NCI-H345 treated with DMSO at 0.1 percent for 48 hours (cell line): ENCODE measurements at regions not wholly inside any gene's neighbourhood (a gene's known extent, or its start where the extent isn't known, plus 50 kb on each side); places are given as distances from the start of the nearest gene placed in this dataset.
A peak's percentile ranks its signal among the peaks of the same experiment; 100 is the strongest.
"Not testable (repeated sequence)": the region's sequence is repeated elsewhere in the genome, so short reads cannot be mapped to it uniquely, and the experiment has no call there.

Experiments
- DNase-seq: peaks from one replicate; lab custom pipeline; 2025; ENCODE audit not compliant: unreplicated experiment; lab: John Stamatoyannopoulos, UW

DNA sequence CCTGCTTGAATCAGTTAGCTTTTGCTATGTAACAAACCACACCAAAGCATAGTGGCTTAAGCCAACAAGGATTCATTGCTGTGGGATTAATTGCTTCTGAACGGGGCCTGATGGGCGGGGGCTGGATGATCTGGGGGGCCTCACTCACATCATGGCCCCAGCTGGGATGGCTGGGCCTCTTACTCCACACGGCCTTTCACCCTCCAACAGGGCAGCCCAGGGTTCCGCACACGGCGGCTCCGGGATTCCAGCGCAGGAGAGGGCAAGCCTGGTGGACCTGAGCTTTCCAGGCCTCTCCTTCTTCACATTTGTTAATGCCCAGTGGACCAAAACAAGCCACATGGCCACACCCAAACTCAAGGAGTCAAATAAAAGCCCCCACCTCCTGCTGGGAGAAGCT is 86.3 kb upstream of the PHLPP1 start:
- no peak for DNase-seq

DNA sequence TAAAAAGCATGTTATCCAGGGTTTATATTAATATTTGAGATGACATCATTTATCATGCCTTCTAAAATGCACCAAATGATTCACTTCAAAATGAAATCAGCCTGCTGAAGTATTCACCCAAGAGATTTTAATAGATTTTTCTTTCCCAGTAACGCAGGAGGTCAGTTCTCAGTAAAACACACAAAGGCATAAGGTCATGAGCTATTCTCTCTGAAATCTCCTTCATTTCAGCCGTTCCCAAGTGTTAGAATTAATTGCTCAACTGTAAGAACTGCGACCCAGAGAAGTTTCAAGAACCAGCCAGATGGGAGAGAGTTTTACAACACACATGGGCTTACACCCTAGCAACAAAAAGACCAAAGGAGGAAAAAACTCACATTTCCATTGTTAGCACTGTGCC is 84.2 kb upstream of the PHLPP1 start:
- no peak for DNase-seq

- no peak for DNase-seq
These were observed 82.4 kb upstream of the PHLPP1 start for GRCh38 chr18:62632788-62633455.

DNA sequence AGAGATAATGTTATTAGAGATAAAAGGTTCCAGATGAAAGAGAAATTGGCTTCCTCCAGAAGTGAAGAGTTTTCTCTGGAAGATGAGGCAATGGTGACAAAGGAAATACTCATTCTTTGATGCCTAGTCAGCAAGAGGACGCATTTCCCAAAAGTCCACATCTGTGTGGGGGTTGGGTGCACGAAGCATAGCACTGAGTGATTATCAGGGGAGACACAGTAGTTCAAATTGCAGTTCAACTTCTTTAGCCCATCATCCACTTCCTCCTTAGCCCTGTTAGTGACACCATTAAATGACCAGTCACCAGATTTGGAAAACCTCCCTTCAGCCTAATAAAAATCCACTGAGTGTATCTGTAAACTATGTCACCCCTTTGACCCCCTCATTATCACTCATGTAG is 80.9 kb upstream of the PHLPP1 start:
- no peak for DNase-seq

DNA sequence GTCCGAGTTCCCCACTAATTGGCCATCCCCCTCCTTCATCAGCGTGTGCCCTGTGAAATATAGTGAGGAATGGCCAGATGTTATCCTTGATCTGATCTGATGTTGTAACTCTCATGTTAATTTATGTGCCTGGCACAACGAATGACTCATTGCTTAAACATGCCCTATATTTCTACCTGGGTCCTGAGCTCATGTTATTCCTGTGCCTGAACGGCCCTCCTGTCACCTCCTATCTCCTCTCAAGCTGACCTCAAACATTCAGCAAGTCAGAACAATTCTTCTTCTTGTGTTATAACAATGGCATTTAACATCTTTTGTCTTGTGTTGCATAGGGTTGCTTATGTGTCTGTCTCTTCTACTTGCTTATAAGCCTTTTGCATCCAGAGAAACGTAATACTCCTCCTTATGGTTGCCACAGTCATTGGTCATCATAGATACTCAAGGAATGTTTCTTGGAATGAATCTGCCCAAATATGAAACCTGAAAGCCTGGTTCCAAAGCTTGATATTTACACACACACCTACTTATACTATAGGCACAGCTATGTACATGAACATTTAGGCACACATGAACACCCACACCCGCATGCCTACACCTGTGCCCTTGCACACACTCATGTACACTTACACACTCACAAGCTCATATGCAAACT is 80.2 kb upstream of the PHLPP1 start:
- no peak for DNase-seq

DNA sequence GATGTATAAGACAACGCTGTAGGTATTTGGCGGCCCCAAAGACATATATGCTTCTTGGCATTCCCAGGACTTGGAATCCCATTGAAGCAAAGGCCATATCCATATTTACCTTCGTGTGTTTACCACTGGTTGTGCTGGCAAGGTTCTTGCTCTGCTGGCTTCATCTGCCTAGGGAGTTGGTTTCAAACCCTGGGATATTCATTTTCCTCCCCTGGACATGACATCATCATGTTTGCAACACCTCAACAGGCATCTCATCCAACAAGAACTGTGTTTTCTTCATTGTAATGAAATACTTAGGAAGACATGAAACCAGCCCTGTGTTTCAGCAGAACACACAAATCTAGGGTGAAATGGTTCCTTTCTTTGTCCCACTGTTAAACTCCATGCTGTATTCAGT is 77.9 kb upstream of the PHLPP1 start:
- DNase-seq, result no peak

DNA sequence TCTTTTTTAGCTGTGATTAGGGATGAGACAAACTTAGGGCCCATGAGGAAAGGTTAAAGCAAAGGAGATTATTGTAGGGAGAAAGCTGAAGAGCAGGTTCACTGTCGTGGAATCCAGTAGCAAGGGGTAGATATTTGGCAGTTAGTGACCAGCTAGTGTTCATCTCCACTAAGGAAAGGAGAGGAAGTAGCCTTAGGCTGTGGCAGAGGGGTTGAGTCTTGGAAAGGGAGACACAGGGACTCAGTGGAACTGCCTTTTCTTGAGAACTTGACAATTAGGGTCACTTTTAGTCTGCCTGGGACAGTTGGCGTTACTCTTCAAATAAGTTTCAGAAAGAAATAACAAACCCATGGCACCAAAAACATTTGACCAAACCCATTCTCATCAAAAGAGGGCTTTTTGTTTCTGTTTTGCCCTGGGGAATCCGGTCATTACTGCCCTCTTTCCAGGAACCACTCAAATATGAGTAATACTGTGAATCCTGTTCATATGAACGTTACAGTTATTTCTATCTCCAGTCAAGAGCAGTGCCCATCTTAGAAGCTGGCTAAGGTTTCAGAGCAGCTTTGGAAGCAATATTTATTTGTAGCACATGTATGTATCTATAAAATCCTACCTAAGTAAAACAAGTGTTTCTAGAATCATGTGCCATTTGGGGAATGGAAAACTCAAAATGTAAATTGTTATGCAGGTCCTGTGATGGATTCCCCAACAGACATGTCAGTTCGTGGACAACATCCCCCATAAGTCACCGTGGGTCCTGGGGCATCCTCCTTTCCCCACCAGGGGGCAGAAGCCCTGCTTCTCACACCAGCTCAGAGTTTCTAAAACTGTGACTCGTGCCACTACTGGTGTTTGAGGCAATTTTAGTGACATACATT is 77.3 kb upstream of the PHLPP1 start:
- DNase-seq, result no peak

GRCh38 chr18:62643181-62643580 is 72.2 kb upstream of the PHLPP1 start:
- DNase-seq, result no peak

DNA sequence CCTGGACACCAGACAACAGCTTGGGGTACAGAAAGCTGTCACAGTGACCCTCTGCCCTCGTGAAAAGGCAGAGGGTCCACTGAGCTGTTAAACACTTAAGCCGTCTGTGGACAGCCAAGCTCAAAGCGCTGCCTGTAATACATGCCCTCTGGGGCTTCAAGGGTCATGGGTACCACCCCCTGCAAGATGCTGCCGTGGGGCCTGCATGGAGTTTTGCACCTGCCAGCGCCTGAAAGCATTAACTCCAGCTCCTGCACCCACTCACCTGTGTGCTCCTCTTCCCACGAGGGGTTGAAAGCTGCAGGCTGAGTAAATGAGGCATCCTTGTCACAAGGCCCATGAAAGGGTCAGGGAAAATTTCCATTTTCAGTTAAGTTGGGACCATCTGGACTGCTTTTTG is 70.6 kb upstream of the PHLPP1 start:
- DNase-seq, result no peak

DNA sequence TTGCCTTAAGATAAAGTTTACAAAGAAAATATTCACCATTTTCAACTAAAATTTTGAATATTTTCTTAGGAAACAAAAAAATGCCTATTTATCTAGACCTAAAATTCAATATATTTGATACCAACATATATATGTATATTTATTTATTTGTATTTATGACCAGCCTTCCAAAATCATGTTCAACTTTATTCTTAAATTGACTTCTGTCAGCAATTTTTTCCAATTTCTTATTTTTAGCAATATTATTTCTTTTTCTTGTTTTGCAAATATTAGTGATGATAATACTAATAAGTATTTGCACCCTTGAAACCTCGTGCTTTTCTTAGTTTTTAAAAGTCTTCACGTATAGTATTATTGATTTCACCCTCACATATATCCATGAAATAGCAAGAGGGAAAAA is 68.2 kb upstream of the PHLPP1 start:
- no peak for DNase-seq

DNA sequence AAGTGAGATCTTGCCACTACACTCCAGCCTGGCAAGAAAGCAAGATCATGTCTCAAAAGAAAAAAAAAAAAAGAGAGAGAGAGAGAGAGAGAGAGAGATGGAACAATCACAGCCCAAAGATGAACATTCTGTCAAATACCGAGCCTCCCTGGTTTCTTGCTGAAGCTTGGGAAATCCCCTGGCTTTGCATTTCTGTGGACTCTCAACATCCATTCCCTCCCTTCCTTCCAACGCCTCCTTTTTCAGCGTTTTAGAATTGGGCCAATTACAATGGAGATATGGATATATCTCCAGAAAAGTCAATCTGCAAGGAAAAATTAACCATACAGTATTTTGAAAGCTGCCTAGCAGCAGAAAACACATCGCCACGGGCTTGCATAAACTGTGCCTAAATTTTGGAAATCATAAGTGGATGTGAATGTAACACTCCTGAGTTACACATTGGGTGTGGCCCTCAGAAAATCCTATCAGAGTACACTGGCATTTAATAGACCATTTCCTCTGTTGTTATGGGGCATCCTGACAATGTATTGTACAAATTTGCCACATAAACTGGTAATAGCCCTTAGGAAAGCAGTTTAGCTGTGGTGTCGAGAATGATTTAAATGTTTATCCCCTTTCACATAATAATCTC is 67.2 kb upstream of the PHLPP1 start:
- DNase-seq, result no peak

- DNase-seq, result no peak
These were observed 63.9 kb upstream of the PHLPP1 start for GRCh38 chr18:62651276-62652056.

DNA sequence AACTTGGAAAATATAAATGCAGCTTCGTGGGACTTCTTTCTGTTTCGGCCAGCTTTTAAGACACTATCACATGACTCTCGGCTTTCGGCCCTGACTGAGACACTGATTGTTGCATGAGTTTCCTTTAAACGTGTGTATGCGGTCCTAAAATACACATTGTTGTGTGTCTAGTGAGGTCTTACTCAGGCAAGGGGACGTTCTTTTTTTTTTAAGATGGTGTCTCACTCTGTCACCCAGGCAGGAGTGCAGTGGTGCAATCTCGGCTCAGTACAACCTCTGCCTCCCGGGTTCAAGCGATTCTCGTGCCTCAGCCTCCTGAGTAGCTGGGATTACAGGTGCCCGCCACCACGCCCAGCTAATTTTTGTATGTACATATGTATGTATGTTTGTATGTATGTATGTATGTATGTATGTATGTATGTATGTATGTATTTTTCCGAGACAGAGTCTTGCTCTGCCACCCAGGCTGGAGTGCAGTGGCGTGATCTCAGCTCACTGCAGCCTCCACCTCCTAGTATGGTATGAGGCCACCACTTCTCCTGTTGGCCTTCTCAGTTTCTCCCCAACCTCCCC is 63.2 kb upstream of the PHLPP1 start:
- DNase-seq, result not testable (repeated sequence)

DNA sequence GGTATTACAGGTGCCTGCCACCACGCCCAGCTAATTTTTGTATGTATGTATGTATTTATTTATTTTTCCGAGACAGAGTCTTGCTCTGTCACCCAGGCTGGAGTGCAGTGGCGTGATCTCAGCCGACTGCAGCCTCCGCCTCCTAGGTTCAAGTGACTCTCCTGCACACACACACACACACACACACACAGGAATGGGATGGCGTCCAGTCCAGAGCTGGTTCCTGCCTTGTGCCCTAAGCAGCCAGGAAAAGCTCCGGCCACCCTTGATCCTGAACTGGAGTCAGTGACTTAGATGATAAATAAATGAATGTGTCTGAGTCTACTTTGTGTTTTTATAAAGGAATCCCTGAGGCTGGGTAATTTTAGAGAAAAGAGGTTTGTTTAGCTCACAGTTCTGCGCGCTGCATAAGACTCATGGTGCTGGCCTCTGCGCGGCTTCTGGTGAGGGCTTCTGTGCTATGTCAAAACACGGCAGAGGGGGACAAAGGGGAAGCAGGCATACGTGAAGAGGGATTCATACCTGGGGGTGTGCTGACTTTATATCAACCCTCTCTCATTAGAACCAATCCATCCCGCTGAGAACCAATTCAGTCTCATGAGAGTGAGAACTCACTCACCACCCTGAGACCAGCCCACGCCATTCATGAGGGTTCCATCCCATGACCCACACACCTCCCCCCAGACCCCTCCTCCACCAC is 59.7 kb upstream of the PHLPP1 start:
- no peak for DNase-seq

DNA sequence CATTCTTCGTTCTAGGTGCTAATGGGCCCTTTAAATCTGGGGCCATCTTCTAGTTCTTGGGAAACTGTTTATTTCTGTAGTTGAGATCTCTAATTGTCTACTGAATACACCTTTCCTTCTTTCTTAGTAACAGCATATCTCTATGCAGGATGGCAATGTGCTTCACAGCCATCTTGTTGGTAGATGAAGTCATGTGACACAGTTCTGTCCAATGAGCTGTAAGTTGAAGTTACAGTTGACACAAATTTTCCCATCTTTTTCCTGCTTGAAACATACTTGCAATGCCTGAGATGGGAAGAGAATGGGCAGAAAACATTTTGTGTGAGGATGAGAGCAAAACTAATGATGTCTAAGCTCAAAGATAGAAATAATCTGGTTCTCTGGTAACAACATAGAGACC is 57.3 kb upstream of the PHLPP1 start:
- DNase-seq, result no peak

GRCh38 chr18:62659698-62660097 is 55.6 kb upstream of the PHLPP1 start:
- DNase-seq, result no peak

DNA sequence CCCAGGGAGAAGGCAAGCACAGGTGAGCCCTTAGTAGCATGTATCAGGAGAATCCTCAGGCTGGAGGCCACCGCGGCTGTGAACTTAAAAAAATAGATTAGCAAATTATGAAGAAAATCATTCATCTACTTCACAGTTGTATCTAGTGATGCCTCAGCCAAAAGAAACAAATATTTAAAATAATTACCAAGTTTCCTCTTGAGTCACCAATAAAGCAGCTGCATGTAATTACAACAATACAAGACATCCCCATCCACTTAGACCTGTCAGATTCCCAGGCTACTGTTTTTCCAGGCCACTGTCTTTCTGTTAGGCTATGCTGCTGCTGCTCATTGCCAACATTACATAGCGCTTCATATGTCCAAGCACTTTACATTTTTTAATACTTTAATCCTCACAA is 54.6 kb upstream of the PHLPP1 start:
- peak; percentile 96 for DNase-seq

- DNase-seq, result no peak
These were observed 51.5 kb upstream of the PHLPP1 start for GRCh38 chr18:62663731-62664336.

- DNase-seq, result no peak
These were observed 50.9 kb upstream of the PHLPP1 start for GRCh38 chr18:62664414-62664813.
